ENCODE measurements at regions not wholly inside any gene's neighbourhood (a gene's known extent, or its start where the extent isn't known, plus 50 kb on each side); places are given as distances from the start of the nearest gene placed in this dataset.
A peak's percentile ranks its signal among the peaks of the same experiment; 100 is the strongest.

DNA sequence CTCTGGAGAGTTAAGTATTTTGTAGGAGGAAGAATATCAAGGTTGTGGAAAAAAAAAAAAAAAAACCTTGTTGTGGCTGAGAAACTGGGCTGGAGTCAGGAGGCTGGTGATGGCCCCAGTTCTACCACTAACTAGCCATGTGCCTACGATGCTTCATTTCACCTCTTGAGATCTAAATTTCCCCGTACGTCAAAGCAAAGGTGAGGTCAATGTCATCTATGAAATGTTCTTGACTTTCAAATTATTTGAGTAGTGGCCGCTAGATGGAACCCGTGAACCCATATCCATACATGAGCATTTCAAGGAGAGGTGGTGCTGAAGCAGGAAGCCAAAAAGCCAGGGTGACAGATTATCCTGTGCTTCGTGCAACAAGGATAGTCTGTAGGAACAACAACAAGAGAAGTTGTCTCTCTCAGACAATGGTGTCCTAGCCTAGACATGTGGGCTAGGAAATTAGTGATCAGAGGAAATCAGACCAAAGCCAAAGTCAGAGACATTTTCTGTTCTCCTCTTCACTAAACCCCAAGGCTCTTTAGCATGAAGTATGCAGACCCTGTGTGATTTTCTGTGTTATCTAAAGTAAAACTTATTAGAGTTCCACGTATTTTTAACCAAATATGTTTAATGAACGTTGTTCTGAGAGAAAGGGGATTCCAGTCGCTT, 95.5 kb upstream of the ETV6 start:
- TF ChIP-seq, protein P1, sequence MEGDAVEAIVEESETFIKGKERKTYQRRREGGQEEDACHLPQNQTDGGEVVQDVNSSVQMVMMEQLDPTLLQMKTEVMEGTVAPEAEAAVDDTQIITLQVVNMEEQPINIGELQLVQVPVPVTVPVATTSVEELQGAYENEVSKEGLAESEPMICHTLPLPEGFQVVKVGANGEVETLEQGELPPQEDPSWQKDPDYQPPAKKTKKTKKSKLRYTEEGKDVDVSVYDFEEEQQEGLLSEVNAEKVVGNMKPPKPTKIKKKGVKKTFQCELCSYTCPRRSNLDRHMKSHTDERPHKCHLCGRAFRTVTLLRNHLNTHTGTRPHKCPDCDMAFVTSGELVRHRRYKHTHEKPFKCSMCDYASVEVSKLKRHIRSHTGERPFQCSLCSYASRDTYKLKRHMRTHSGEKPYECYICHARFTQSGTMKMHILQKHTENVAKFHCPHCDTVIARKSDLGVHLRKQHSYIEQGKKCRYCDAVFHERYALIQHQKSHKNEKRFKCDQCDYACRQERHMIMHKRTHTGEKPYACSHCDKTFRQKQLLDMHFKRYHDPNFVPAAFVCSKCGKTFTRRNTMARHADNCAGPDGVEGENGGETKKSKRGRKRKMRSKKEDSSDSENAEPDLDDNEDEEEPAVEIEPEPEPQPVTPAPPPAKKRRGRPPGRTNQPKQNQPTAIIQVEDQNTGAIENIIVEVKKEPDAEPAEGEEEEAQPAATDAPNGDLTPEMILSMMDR (IDR thresholded peaks at IDR 0.05) = peak; percentile 30 to 55 (median 44)
- no peak for TF ChIP-seq POLR2A (IDR thresholded peaks at IDR 0.05)
